Heart right ventricle (tissue), 16 donors: ENCODE measurements at regions not wholly inside any gene's neighbourhood (a gene's known extent, or its start where the extent isn't known, plus 50 kb on each side); places are given as distances from the start of the nearest gene placed in this dataset.

Experiments
- ATAC-seq, 8 donors: fragments of 200-7000 bp; cut with Tn5 transposase; one replicate each; pipeline ENCODE4 v1.9.1; 2020; ENCODE audit warnings: mild to moderate bottlenecking in 8 of 8, moderate library complexity in 8 of 8, moderate number of reproducible peaks in 1 of 8
- DNase-seq, 2 donors: peaks; one replicate each; pipeline ENCODE4 v3.0.0-alpha.2; 2020
- H3K27ac ChIP-seq, 10 donors: fragments of 200-600 bp; sonication (generic) in 2 of 10; one replicate each; pipeline versions ENCODE4 v1.5.0 to v1.8.0; 2020 to 2022; ENCODE audit warnings: mild to moderate bottlenecking in 3 of 10
- H3K27me3 ChIP-seq, 7 donors: fragments of 200-600 bp; one replicate each; pipeline ENCODE4 v1.8.0; 2021 to 2022; ENCODE audit warnings: mild to moderate bottlenecking in 2 of 7
- H3K36me3 ChIP-seq, 9 donors: fragments of 200-600 bp; sonication (generic) in 1 of 9; one replicate each; pipeline versions ENCODE4 v1.5.0 to v1.8.0; 2020 to 2022; ENCODE audit warnings: mild to moderate bottlenecking in 2 of 9
- H3K4me1 ChIP-seq, 9 donors: fragments of 200-600 bp; sonication (generic) in 1 of 9; one replicate each; pipeline versions ENCODE4 v1.5.0 to v1.8.0; 2020 to 2022; ENCODE audit warnings: mild to moderate bottlenecking in 4 of 9
- H3K4me3 ChIP-seq, 10 donors: fragments of 200-600 bp; sonication (generic) in 2 of 10; one replicate each; pipeline versions ENCODE4 v1.5.0 to v1.8.0; 2020 to 2022; ENCODE audit warnings: mild to moderate bottlenecking in 7 of 10, moderate library complexity in 2 of 10
- H3K9me3 ChIP-seq, 11 donors: fragments of 200-600 bp in 10 of 11; sonication (generic) in 2 of 11; one replicate each; pipeline versions ENCODE4 v1.5.0 to v1.8.0; 2013 to 2022; ENCODE audit warnings: mild to moderate bottlenecking in 2 of 11, control low read depth in 1 of 11, moderate library complexity in 1 of 11
- CTCF ChIP-seq, 9 donors: fragments of 200-600 bp; sonication (generic) in 2 of 9; IDR thresholded peaks; one replicate each; pipeline versions ENCODE4 v1.5.0 to v1.8.0; 2021 to 2022; ENCODE audit warnings: antibody characterized with exemption in 9 of 9, mild to moderate bottlenecking in 5 of 9, moderate library complexity in 1 of 9
- WGBS, 2 donors: extraction: QIAGEN DNeasy Blood & Tissue Kit; methylation state at CpG; one replicate each; pipeline ENCODE4 v1.1.7; 2013; ENCODE audit warnings: inconsistent platforms in 1 of 2; 5-methylcytosine and 5-hydroxymethylcytosine counted together
- intact Hi-C, 10 donors: fragments of 100-400 bp; cut with DNase I; formaldehyde crosslinking; loops; one replicate each; pipeline versions ENCODE4 v1.11.1 to v1.14.2; 2022
- donor health status: Arrhythmogenic right ventricular cardiomyopathy.
- donor health status: ischemic (EF 13 %, LVEDD 7.1; RV severe dilation, severe dysfunction).
- donor health status: healthy with polysubstance abuse.
- donor health status: DM: no; HTN: yes; CAD: no.
- donor health status: DM: no; HTN: no; CAD: no.
- donor health status: ischemic (EF 25% LVEDD 6.9; RV normal size, moderate dysfunction).
- donor health status: ischemic (EF 25% LVEDD 5.7; RV mildly dilated, moderate dysfunction).
- donor health status: healthy.
- donor health status: DM: yes; HTN: yes; CAD: no.
- donor health status: Ischemic cardiomyopathy.
- donor health status: ischemic (EF 35%, LVEDD 5.7; RV mildly dilated, moderate dysfunction).
- donor health status: nonischemic (EF 11% LVEDD 7.7; RV severe dilation, severe dysfunction).
- donor health status: DM: yes; HTN: yes; CAD: no.
- donor health status: PGD.
- donor health status: ischemic (EF 29% LVEDD 5.4; RV normal size, mild dysfunction).
- donor health status: nonischemic (EF 23%, LVEDD 6.1; RV moderate dilation, normal function).

GRCh38 chrX:74246524-74246923, 57.5 kb upstream of the ZCCHC13 start:
- Histone ChIP-seq H3K27ac (no peak overlapping the region), H3K4me3 (no peak overlapping the region), H3K36me3 (peaks cover 0 to 40% (median 0%) of the 10 kb centered on the region in 9 donors), H3K27me3 (peaks cover 0 to 32% (median 0%) of the 10 kb centered on the region in 7 donors), H3K4me1 (peaks cover 0 to 59% (median 35%) of the 10 kb centered on the region in 9 donors), H3K9me3 (no peaks in the 10 kb centered on the region)
- ATAC-seq, result no peak
- intact Hi-C loops, result no loop called here
- TF ChIP-seq CTCF (IDR thresholded peaks at IDR 0.05), result no peak
- no peak for DNase-seq

GRCh38 chrX:74242484-74243138, 61.4 kb upstream of the ZCCHC13 start:
- TF ChIP-seq CTCF (IDR thresholded peaks at IDR 0.05), result no peak
- DNase-seq (peak in 1 of 2 donors; percentile 10), ATAC-seq (peak in 7 of 8 donors; percentile 46 to 92 (median 80))
- no peaks in the 10 kb centered on the region for H3K9me3 ChIP-seq
- H3K27me3 ChIP-seq, result peaks cover 0 to 13% (median 0%) of the 10 kb centered on the region in 7 donors
- intact Hi-C loops, result no loop called here
- peaks cover 0 to 74% (median 9%) of the 10 kb centered on the region in 9 donors for H3K36me3 ChIP-seq
- peaks cover 0 to 29% (median 8%) of the 10 kb centered on the region in 9 donors for H3K4me1 ChIP-seq
- 71 to 72% methylated on average over 8 of the region's 8 CpGs for WGBS, 2 donors
- H3K27ac ChIP-seq, result peak overlapping the region in 6 of 10 donors; percentile 17 to 70 (median 40)
- no peak overlapping the region for H3K4me3 ChIP-seq

- Histone ChIP-seq H3K4me3 (no peak overlapping the region), H3K36me3 (peaks cover 0 to 72% (median 9%) of the 10 kb centered on the region in 9 donors), H3K4me1 (peaks cover 0 to 26% (median 8%) of the 10 kb centered on the region in 9 donors), H3K9me3 (no peaks in the 10 kb centered on the region), H3K27ac (peak overlapping the region in 6 of 10 donors; percentile 17 to 70 (median 40)), H3K27me3 (peaks cover 0 to 8% (median 0%) of the 10 kb centered on the region in 7 donors)
- TF ChIP-seq CTCF (IDR thresholded peaks at IDR 0.05), result no peak
- ATAC-seq (peak in 5 of 8 donors; percentile 31 to 73 (median 53)), DNase-seq (no peak)
- intact Hi-C loops, result no loop called here
Observed at GRCh38 chrX:74242050-74242449, 61.9 kb upstream of the ZCCHC13 start.

GRCh38 chrX:74238771-74239170, 65.2 kb upstream of the ZCCHC13 start:
- no peak overlapping the region for H3K4me3 ChIP-seq
- no peak for TF ChIP-seq CTCF (IDR thresholded peaks at IDR 0.05)
- H3K36me3 ChIP-seq, result peaks cover 0 to 61% (median 9%) of the 10 kb centered on the region in 9 donors
- DNase-seq (no peak), ATAC-seq (no peak)
- H3K9me3 ChIP-seq, result no peaks in the 10 kb centered on the region
- intact Hi-C loops, result no loop called here
- no peak overlapping the region for H3K27ac ChIP-seq
- peaks cover 0 to 8% (median 0%) of the 10 kb centered on the region in 7 donors for H3K27me3 ChIP-seq
- H3K4me1 ChIP-seq, result peaks cover 0 to 18% (median 8%) of the 10 kb centered on the region in 9 donors
- 100% methylated on average over 1 of the region's 1 CpG for WGBS, 2 donors
